Liver (tissue), 3 donors: ENCODE measurements at regions not wholly inside any gene's neighbourhood (a gene's known extent, or its start where the extent isn't known, plus 50 kb on each side); places are given as distances from the start of the nearest gene placed in this dataset.

Experiments used
- CTCF ChIP-seq: fragments of 150-350 bp; IDR thresholded peaks from 2 replicates; pipeline ENCODE4 v1.5.1; 2017; ENCODE audit warnings: improper control_type of control experiment, low read depth, low read length; ENCODE audit not compliant: missing input control
- HNF4A ChIP-seq, 2 donors: conservative IDR thresholded peaks; 2 replicates each; pipeline ENCODE4 v1.6.1; 2016; ENCODE audit warnings: antibody characterized with exemption in 2 of 2, mild to moderate bottlenecking in 2 of 2
- MAX ChIP-seq: IDR thresholded peaks from 2 replicates; pipeline ENCODE4 v1.6.1; 2016; ENCODE audit warnings: antibody characterized with exemption
- NR2F2 ChIP-seq: IDR thresholded peaks from 2 replicates; pipeline ENCODE4 v1.6.1; 2016; ENCODE audit warnings: antibody characterized with exemption
- REST ChIP-seq: IDR thresholded peaks from 2 replicates; pipeline ENCODE4 v1.6.1; 2016; ENCODE audit warnings: antibody characterized with exemption, mild to moderate bottlenecking
- ZBTB33 ChIP-seq: IDR thresholded peaks from 2 replicates; pipeline ENCODE4 v1.6.1; 2016; ENCODE audit warnings: antibody characterized with exemption
- donor health status: healthy.
- donor health status: healthy.

GRCh38 chr11:127805771-127806170, 781.6 kb downstream of the ETS1 start:
- TF ChIP-seq HNF4A (conservative IDR thresholded peaks at IDR 0.05) (no peak), CTCF (no peak), ZBTB33 (no peak), REST (no peak), MAX (no peak), NR2F2 (no peak)
